ENCODE measurements at regions not wholly inside any gene's neighbourhood (a gene's known extent, or its start where the extent isn't known, plus 50 kb on each side); places are given as distances from the start of the nearest gene placed in this dataset.
"Not testable (repeated sequence)": the region's sequence is repeated elsewhere in the genome, so short reads cannot be mapped to it uniquely, and the experiment has no call there.

DNA sequence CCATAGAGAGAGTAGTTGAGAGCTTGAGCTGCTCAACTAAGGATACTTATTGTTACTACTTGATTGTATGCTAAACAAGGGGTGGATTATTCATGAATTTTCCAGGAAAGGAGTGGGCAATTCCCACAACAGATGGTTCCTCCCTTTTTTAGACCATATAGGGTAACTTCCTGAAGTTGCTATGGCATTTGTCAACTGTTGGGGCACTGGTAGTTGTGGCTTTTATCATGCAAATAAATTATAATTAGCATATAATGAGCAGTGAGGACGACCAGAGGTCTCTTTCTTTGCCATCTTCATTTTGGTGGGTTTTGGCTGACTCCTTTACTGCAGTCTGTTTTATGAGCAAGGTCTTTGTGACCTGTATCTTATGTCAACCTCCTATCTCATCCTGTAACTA is 1403.5 kb upstream of the PABPC4L start:
- DNase-seq (ENCODE audit: low spot score) = no peak

GRCh38 chr4:135604531-135604930 is 1402.9 kb upstream of the PABPC4L start:
- no peak for DNase-seq (ENCODE audit: low spot score)

GRCh38 chr4:135601351-135601750 is 1399.8 kb upstream of the PABPC4L start:
- no peak for DNase-seq (ENCODE audit: low spot score)

DNA sequence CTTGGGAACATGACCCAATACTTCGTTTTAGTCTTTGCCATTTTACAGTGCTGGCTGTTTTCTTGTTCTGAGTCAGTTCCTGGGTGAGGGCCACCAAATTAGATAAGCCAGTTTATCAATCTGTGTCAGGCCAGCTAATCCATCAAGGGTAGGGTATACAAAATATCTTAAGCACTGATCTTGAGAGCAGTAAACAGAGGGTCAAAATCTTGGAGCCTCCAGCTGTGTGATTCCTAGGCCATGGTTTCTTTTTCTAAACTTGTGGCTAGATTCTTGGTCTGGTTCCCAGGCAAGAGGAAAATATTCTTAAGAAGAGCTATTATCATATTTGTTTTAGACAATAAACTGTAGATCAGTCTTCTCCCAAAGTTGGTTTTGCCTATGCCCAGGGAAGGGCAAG is 1396.6 kb upstream of the PABPC4L start:
- no peak for DNase-seq (ENCODE audit: low spot score)

GRCh38 chr4:135594521-135594920 is 1392.9 kb upstream of the PABPC4L start:
- DNase-seq (ENCODE audit: low spot score) = no peak

DNA sequence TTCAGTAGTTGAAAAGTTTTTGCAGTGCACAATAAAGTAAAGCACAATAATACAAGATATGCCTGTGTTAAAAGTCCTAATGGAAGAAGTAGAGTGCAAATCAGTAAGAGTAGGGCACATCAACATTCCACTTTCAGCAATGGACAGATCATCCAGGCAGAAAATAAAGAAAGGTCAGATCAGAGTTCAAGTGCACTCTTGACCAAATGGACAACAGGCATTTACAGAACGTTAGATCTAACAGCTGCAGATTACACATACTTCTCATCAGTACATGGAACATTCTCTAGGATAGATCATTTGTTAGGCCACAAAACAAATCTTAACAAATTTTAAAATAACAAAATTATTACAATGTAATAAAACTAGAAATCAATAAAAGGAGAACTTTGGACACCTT is 1373.5 kb upstream of the PABPC4L start:
- DNase-seq (ENCODE audit: low spot score) = no peak

- DNase-seq (ENCODE audit: low spot score) = no peak
These were observed 1371.7 kb upstream of the PABPC4L start for GRCh38 chr4:135573251-135573650.

DNA sequence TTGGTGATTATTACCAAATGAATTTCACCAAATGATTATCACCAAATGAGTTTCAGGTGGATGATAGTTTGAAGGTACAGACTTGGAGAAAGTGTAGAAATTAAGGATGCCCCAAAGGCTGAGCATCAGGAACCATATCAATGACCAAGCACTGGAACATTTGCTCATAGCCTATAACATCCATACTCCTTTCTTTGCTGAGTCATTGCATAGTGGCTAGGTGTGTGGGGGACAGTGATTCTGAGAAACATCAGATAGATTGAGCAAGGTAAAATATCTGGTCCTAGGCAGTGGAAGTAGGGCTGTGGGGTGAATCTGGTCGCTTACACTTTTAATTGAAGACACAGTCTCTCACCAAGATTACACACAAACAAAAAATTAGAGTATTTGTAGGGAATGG is 1362.5 kb upstream of the PABPC4L start:
- DNase-seq (ENCODE audit: low spot score) = no peak

GRCh38 chr4:135553213-135553612 is 1351.6 kb upstream of the PABPC4L start:
- DNase-seq (ENCODE audit: low spot score) = no peak

GRCh38 chr4:135552131-135552530 is 1350.5 kb upstream of the PABPC4L start:
- no peak for DNase-seq (ENCODE audit: low spot score)

GRCh38 chr4:135548711-135549110 is 1347.1 kb upstream of the PABPC4L start:
- no peak for DNase-seq (ENCODE audit: low spot score)

- DNase-seq (ENCODE audit: low spot score) = no peak
These were observed 1344.2 kb upstream of the PABPC4L start for GRCh38 chr4:135545616-135546317.

- no peak for DNase-seq (ENCODE audit: low spot score)
These were observed 1337.1 kb upstream of the PABPC4L start for GRCh38 chr4:135538698-135539097.

DNA sequence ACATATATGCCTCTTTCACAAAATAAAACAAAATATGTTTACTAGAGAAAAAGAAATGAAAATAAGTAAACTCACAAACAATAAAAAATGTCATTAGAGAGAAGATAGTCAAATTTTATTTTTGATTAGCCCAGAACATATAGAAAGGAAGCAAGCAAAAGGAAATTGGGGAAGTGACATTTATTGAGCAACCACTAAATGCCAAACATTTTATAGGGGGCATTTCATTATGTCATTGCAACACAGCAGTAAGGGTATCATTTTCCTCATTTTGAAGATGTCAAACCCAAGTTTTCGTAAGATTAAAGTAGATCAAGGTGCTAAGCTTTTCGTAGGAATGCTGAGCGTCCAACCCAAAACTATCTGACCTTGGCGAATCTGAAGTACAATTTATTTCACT is 1331.5 kb upstream of the PABPC4L start:
- no peak for DNase-seq (ENCODE audit: low spot score)

- DNase-seq (ENCODE audit: low spot score) = no peak
These were observed 1330.5 kb upstream of the PABPC4L start for GRCh38 chr4:135532132-135532531.

- no peak for DNase-seq (ENCODE audit: low spot score)
These were observed 1313.7 kb upstream of the PABPC4L start for GRCh38 chr4:135515295-135515694.

GRCh38 chr4:135510582-135510981 is 1309.0 kb upstream of the PABPC4L start:
- DNase-seq (ENCODE audit: low spot score) = no peak

DNA sequence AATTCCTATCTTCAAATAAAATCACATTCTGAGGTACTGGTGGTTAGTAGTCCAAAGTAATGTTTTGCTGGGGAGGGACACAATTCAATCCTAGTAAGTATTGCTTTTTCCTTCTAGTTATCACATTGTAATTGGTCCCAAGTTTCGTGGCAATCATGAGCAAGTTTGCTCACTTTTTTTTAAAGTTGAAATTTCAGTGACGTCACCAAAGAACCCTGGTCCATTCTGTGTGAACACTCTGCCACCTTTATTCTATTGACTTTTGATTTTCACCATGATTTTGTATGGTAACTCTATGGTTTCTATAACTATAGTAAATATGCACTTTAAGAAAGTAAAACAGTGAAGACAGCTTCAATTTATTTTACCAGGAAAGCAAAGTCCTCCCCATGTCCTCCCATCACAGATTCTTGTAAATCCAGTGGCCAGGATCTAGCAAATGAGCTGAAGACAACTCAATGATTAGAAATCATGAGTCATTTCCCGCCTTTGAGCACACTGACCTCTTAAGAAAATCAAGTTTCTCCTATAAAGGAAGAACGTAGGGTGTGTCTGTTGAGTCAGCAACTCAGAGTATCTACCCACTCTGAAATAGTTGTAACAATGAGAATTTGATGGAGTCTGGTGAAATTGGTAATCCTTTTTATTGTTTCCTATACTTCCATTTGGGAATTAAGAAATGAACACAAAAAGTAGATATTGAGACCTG is 1306.6 kb upstream of the PABPC4L start:
- no peak for DNase-seq (ENCODE audit: low spot score)

DNA sequence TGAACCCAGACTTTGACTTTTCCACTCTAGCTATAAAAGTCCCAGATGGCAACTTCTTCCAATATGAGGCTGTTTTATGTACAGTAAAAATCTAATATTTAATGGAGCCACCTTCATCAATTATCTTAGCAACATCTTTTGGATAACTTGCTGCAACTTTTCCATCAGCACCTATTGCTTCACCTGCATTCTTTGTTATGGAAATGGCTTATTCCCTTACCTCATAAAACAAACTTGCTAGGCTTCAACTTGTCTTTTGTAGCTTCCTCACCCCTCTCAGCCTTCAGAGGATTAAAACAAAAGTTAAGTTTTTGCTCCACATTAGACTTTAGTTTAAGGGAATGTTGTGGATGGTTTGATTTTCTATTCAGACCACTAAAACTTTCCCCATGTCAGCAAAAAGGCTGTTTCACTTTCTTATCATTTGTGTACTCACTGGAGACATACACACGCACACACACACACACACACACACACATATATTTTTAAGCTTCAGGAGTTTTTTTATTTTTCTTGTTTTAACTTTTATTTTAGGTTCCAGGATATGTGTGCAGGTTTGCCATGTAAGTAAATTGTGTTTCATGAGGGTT is 1296.1 kb upstream of the PABPC4L start:
- DNase-seq (ENCODE audit: low spot score) = no peak

- DNase-seq (ENCODE audit: low spot score) = no peak
These were observed 1290.8 kb upstream of the PABPC4L start for GRCh38 chr4:135492439-135492838.

DNA sequence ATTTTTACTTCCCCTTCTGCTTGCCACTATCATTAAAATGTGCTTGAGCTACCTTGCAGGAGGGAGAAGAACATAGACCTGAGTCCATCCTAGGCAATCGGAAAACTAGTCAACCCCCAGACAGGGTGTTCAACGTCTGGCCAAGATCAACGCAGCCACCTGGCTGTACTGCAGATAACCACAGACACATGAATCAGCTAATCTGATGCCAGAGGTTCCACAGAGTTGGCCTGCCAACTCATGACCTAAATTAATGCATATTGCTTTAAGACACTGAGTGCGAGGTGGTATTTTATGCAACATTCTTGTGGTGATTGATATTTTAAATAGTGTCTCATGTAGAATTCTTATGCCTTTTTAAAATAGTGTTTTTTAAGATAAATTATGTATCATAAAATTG is 1283.8 kb upstream of the PABPC4L start:
- DNase-seq (ENCODE audit: low spot score) = no peak

DNA sequence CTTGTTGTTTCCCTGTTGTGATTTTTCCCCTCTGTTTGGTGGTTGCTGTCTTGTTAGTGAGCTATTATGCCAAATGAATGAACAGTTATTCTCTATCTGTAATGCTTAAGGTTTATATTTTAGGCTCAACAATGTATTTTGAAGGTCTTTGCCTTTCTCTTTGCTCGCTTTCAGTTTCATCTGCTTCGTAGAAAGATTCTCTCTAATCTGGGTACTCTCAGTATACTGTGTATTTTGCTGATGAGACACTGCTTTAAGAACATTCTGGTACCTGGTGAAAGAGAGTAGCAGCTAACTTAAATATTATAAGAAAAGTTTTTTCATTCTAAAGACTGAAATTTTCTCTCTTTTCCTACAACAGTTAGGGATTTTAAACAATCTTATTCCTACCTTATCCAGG is 1274.7 kb upstream of the PABPC4L start:
- DNase-seq (ENCODE audit: low spot score) = no peak

DNA sequence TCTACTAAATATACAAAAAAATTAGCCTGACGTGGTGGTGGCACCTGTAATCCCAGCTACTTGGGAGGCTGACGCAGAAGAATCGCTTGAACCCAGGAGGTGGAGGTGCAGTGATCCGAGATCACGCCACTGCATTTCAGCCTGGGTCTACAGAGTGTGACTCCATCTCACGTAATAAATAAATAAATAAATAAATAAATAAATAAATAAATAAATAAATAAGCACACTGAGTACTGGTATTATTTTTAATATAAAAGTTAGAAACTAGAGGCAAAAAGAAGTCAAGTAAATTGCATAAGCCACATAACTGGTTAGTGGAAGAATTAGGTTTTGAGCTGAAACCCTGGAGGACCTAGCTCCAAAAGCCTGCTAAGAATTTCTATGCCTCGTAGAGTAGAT is 1262.7 kb upstream of the PABPC4L start:
- DNase-seq (ENCODE audit: low spot score) = no peak

DNA sequence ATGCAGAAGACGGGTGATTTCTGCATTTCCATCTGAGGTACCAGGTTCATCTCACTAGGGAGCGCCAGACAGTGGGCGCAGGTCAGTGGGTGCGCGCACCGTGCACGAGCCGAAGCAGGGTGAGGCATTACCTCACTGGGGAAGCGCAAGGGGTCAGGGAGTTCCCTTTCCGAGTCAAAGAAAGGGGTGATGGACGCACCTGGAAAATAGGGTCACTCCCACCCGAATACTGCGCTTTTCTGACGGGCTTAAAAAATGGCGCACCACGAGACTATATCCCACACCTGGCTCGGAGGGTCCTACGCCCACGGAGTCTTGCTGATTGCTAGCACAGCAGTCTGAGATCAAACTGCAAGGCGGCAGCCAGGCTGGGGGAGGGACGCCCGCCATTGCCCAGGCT is 1246.0 kb upstream of the PABPC4L start:
- not testable (repeated sequence) for DNase-seq (ENCODE audit: low spot score)
